ENCODE measurements at regions not wholly inside any gene's neighbourhood (a gene's known extent, or its start where the extent isn't known, plus 50 kb on each side); places are given as distances from the start of the nearest gene placed in this dataset.

GRCh38 chr11:45091563-45092403, 54.7 kb upstream of the PRDM11 start:
- no peak for DNase-seq

DNA sequence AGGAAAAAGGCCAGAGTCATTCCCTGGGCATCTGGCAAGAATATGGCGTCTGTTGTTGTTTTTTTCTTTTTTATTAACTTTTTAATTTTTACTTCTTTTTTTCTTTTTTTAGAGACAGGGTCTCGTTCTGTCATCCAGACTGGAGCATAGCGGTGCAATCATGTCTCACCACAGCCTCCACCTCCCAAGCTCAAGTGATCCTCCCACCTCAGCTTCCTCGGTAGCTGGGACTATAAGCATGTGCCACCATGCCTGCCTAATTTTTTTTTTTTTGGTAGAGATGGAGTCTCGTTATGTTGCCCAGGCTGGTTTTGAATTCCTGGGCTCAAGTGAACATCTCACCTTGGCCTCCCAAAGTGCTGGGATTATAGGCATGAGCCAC, 54.0 kb upstream of the PRDM11 start:
- DNase-seq, result no peak

DNA sequence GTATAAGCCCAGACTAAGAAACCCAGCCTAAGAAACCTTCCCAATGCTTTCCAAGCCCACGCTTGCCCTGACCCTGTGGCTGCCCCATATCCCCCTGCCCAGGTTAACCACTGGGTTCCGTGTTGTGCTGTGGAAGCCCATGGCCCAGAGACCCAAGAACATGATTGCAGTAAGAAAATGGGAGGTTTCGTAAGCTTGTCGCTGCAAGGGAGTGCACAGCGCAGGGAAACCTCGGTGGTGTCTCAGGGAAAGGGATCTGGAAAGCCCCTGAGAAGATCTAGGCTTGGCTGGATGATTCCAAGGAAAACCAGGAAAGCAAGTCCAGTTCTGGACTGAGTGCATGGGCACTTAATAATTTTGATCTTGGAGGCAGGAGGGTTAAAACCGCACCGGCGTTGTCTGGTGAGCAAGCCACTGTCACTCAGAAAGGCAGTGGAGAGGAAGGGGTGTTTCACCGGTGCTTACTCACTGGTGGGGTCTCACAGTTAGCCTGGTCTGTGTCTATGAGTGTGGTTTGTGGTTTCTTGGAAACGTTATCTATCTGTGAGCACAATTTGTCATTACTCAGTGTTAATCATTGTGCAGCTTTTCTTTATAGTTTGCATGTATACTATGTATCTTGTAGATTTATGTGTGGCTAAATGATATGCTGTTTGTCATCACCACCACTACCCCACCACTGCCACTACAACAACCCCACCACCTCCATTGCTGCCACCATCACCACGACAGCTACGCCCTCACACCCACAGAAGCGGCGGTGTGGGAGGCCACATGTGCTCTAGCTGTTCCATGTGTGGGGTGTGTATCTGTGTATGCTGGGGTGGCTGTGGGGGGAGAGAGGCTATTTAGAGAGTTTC, 53.3 kb upstream of the PRDM11 start:
- no peak for DNase-seq

DNA sequence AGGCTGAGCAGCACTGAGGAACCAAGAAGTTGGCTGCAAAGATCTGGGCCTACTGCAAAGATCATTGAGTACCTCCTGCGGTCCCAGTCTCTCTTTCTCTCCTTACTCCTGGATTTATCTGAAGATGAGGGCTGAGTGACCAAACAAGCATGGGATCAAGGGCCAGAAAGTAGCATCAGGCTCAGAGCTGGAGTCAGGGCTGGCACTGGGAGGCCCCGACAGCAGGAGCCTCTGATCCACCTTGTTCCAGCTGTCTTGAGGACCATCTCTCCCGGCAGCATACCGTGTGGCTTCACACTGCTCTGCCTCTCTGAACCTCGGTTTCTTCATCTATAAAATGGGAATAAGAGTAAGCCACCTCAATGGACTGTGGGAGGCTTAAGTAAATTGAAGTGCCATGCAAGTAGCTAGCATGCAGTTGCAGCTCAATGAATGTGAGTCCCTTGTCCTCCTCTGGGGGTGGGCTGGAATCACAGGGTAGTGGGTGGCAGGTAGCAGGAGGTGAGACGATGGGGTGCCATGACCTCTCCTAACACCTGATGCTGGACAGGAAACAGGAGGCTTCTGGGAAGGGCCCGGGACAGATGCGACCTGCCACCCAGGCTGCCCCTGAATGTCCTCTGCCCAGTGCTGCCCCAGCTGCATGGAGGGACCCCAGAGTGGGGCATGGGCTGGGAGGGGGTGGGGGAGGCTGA, 52.5 kb upstream of the PRDM11 start:
- DNase-seq, result no peak

GRCh38 chr11:45094958-45095690, 51.3 kb upstream of the PRDM11 start:
- no peak for DNase-seq

GRCh38 chr11:45095691-45096010, 50.8 kb upstream of the PRDM11 start:
- no peak for DNase-seq

- no peak for DNase-seq
Measured at GRCh38 chr11:45096636-45097035, 49.8 kb upstream of the PRDM11 start.
